Fibroblast of skin of scalp (primary cell): ENCODE measurements at regions not wholly inside any gene's neighbourhood (a gene's known extent, or its start where the extent isn't known, plus 50 kb on each side); places are given as distances from the start of the nearest gene placed in this dataset.

ENCODE experiments used
- DNase-seq: peaks from one replicate; pipeline ENCODE4 v3.0.0-alpha.2; 2013

DNA sequence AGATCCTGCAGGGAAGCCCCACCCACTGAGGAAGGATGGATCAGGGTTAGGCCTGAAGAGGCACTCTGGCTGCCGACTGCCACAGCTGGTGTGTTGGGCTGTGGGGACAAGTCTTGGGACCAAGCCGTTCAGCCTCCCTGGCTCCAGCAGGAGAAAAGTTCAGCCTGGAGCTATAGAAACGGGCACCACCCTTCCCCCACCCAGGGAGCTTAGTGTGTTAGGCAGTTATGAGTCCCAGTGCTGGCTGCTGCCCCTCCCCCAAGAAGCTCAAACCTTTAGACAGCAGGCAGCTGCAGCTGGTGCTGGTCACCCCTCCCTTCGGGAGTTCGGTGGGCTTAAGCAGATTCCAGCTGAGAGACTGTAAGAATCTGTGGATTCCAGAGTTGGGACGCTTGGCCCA is 447.1 kb upstream of the HS6ST1 start:
- no peak for DNase-seq

DNA sequence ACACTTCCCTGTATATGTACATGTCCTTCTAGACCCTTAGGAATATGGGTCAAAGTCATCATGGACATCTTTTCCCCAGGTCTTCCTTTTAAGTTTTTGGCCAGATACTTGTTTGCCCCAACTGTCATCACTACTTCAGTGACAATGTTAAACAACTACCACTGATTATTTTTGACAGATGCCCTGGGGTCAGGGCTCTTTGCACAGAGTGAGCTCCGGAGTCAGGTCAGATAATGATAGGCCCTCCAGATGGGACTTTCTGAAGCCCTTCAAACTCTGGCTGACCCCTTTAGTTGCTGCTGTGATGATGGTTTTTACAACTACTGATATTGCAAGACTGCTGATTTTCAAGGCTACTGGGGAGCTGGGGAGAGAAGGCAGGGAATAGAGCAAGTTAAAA is 449.4 kb upstream of the HS6ST1 start:
- DNase-seq = no peak

DNA sequence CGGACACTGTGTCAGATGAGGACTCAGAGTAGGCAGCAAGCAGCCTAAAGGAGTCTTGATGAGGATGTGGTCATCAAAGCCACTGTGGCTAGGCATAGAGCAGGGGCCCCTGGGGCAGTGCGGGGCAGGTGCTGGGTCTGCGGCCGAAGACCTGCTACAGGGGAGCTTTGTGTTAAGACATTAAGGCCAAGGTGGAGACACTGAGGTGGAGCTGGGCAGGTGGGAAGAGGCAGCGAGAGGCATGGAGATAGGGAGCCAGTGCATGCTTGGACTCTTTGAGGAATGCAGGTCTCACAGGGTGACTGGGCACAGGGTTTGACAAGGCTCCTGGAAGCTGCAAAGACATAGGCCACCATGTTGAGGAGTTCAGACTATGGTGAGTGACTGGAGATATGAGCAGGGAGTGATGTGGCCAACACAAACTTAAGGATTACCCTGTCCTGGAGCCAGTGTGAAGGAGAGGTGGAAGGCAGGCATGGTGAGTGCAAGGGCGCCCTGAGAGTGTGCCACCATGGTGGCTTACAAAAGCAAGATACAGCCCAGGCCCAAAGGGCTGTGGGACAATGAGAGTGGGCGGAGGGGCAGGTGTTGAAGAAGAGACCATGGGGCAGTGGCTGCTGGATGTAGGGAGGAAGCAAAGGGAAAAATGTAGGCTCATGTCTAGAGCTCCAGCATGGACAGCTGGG is 450.9 kb upstream of the HS6ST1 start:
- no peak for DNase-seq

DNA sequence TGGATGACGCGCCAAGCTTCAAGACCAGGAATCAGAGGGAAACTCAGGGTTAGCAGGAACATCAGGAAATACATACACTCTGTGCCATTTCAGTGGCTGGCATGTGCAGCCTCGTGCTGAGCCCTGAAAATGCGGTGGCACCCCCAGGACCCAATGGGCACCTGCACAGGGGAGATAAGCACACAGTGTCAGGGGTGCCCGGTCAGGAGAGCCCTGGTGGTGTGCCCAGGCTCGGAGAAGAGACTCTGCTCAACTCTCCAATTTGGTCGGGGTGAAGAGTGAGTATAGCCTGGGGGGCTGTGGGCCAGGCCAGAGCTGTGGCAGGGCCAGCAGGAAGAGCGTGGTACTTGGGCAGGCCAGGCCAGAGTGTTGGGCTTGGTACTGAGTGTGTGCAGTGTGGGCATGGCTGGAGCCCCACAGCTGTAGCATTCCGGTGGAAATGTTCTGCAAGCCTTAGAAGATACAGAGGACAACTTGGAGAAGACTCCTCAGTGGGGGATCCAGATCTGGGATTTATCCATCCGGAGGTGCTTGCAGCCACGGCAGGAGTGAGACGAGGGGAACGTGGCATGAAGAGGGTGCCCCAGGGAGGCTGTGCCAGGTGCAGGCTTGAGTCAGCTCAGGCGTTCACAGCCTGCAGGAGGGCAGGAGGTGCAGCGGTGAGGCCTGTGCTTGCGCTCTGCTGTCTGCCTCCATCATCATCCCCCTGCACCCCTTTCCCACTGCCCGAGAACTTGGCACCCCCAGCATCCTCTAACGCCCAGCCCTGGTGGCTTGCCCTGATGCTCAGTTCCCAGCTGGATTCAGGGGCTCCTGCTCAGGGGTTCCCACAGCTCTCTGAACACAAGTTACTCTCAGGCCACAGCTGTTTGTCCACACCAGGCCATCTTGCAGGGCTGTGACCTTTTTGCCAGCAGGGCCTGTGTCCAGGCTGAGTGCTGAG is 451.7 kb upstream of the HS6ST1 start:
- no peak for DNase-seq

DNA sequence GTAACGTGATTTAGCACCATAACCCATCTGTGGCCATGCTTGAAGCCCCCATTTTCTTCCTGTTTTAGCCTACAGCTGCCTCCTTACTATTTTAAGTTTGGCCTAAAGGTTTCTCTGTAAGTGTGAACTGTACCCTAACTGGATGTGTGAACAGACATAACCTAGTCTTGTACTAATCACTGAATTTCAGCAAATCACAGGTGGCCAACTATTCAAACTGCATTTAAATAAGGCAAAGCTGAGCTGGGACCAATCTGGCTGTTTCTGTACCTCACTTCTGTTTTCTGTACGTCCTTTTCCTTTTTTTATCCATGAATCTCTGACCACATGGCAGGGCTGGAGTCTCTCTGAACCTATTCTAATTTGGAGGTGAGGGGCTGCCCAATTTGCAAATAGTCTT is 452.7 kb upstream of the HS6ST1 start:
- DNase-seq = no peak

DNA sequence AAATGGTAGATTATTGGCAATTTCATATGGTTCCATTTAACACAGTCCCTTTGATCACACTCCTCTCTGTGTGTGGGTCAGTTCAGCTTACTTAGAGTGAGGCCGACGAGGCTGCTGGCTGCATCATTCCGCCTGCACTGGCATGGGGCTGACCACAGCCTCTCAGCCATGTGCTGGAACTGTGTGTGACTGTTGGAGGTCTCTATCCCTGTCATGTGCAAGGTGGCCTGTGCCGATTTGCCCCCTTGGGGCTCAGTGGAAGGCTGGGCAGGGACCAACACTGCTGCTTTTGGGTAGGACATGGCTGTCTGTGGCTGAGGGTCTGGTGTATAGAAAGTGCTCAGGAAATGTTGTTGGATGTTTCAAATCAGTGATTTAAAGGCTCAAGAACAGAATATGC is 454.0 kb upstream of the HS6ST1 start:
- DNase-seq = no peak

DNA sequence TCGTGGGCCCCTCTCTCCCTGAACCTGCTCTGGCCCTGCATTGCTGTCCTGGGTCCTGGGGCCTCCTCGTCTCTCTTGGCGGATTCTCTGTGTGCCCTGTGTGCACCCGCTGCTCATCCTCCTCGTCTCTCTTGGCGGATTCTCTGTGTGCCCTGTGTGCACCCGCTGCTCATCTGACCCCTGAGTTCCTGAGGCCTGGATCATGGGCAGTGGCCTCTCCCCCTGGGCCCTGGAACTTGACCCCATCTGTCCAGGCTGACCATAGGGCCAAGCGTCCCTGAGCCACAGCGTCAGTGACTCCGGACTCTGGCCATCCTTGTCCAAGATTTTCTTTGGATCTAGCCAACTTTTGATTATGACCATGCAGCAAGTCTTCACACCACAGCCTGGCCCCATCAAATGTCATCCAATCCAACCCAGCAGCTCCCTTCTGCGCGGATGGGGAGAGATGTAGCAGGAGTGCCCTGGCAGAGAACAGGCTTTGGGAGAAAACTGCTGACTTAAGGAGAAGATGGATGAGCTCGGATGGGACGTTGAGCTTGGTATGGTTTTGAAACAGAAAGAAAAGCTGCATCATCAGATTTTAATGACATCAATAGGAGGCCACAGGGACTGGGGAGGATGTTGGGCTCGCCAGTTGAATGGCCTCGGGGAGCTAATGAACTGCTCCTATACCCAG is 455.1 kb upstream of the HS6ST1 start:
- no peak for DNase-seq

DNA sequence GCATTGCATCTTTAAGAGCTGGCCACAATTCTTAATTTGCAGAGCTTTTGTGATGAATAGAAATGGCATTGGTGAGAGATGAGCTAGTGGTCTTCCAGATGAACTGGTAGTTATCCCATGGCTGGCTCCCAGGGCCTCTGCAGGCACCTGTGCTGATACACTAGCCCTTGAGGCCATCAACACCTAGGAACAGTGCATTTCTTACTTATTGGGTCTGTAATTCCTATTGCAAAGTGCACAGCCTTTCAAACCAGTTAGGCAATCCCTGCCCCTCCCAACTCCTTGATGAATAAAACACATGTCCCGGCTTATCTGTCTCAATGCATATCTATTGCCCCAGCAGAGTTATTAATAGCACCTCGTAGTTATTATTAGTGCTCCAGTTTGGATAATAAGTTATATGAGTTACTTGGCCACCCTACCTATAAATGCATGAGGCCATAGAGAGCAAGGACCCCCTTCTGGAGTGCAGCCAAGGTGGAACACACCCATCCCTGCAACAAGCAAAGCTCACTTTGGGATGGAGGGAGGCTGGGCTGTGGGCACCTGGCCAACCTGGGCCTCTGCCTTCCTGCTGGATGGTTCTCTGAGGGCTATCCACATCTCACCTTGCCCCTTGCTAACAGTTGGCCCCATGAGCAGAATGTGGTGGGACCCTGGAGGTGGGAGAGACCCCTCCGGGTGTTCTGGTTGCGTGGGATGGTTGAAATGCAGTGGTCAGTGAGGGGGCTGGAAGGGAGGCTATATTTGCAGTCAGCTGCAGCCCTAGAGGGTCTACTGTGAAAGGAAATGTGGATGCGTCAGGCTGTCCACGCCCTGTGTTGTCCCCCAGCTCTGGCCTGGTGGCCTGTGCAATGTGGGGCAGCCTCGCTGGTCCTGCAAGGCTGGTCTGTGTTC is 455.9 kb upstream of the HS6ST1 start:
- no peak for DNase-seq

DNA sequence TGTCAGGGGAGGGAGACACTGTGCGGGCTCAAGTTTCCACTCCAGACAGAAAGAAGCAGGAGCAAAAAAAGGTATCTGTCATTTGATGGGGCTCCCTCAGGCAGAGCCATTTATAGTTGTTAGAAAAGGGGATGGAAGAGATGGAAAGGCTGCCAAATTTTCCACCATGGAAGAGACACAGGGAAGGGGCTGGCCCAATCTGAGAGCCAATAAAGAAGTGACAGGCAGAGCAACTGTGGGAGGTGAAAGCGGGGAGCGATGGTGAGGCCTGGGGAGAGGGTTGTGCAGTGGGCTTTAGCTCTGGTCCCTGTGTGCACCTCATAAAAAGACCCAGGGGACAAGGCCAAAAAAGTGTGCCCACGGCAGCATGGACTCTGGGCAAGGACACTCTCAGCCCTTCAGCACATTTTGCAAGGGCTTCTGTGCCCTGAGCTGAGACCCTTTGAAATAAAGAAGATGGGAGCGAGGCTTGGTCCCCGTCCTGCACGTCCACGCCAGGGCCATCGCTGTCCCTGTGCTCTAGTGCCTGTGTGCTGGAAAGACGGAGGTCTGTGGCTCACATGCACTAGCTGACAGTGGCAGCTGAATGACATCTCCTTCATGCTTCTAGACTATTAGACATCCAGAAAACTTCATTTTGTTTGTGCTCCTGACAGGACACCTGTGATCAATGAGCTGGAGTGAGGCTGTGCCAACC is 456.7 kb upstream of the HS6ST1 start:
- no peak for DNase-seq

DNA sequence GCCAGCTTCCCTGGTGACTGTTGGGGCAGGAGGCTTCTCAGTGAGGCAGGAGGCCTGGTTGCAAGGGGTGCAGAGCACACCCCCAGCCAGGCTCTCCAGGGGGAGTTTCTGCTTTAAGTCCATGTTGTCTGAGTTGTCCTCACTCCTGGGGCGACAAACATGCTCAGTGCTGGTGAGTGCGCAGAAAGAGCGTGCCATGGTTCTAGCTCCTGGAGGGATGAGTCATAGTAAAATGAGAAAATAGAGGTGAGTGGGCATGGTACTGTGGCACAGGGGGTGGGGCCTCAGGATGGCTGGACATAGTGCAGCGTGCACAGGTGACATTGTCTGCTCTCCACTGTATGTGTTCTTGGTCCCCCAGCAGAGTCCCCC is 457.2 kb upstream of the HS6ST1 start:
- no peak for DNase-seq

DNA sequence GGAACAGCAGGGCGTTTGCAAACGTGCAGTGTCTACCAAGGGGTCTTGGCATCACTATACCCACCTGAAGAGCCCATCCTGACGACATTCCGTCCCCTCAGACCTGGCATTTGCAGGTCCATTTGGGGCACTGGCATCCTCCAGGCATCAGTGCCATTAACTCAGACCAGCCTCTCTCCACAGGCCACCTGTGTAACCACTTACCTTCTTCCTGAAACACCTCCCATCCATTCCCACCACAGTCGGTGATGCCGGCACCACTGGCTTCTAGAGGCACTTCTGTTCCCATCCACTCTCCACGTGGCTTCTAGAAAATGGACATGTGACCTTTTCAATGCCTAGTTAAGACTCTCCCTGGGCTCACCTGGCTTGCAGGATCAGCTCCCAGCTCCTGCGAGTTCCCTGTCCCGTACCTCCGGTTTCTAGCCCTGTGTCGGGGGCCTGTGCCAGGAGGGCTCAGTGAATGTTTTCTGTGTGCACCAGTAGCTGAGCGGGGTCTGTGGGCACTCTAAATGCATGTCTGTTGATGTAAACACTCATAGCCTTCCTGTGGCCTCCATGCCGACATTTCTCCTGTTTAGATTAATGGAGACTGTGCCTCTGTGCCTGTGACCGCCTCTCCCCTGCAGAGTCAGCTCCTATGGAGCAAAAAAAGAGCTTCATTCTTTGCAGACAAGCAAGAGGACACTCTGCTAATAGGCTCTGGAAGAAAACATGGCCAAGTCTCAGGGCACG is 458.0 kb upstream of the HS6ST1 start:
- no peak for DNase-seq

DNA sequence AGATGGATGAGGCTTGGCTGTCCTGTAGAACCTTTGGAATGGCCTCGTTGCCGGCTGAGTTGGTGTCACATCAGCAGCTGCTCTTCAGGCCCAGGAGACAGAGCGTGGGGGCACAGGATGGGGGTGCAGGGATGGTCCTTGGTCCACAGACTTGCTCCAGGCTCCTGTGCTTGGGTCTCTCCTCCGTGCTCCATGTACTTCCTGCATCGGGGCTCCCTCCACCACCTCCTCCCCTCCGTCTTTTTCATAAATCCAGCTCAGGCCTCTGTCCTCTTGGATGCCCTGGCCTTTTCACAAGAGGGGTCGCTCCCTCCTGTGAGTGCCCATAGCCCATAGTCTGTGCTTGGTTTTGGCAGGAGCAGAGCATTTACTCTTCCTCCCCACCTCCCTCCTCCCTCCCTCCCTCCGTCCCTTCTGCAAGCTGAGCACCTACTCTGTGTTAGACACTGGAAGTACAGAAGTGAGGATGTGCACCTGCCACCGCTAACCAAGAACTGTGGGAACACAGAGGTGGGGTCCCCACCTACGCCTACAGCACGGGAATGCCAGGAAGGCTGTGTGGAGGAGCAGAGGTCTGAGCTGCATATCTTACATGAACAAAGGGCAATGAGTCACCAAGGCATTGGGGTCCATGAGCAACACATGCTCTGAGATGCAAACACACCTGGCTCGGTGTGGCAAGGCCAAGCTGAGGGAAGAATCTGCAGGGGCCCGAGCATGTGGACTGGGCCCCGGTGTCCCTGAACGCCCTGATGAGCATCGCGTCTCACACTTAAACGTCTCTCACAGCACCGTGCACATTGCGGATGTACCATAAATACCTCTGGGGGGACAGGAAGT is 458.7 kb upstream of the HS6ST1 start:
- DNase-seq = no peak

DNA sequence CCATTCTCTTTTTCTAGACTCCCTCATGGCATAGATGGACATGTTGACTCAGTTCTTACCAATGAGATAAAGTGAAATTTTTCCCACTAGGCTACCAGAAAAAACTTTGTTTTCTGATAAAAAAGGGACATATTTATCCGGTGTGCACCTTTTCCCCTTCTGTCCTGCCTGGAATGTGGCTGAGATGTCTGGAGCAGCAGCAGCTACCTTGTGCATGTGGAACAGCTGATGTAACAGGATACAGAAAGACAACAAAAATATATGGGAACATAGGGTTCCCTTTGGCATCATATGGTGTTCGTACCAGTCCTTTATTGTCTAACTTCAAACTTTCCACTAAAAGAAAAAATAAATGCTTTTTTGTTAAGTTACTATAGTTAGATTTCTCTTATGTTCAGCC is 460.2 kb upstream of the HS6ST1 start:
- DNase-seq = no peak

DNA sequence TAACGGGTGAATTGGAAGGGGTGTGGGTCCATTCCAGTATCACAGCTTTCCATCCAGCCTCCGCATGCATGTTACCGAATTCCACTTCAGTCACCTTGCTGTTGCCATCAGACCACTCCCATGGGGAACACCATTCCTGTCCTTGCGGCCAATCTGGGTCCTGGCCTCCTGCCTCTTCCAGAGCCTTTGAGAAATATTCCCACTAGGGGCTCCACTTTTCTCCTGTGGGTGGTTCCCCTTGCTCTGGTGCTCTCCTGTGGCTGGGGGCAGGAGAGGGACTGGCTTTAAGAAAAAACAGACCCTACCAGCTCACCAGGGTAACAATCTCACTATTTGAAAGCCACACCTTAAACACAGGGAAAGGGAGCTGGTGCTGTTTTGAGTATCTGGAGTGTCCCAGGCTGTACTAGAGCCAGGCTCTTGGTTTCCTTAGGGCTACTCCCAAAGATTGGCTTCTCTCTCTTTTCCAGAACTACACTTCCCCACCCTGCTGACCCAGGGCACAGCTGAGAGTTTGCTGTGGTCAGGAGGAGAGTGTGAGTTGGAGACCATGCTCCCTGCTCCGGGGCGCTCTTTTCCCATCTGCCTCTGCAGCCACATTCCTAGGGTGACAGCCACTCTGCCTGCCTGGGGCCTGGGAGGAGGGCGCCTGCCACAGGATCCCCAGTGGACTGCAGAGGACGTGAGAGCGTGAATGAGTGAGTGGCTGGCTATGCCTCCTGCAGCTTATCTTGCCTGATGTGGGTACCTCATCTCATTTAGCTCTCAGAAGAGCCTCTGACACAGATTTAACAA is 460.8 kb upstream of the HS6ST1 start:
- DNase-seq = no peak

DNA sequence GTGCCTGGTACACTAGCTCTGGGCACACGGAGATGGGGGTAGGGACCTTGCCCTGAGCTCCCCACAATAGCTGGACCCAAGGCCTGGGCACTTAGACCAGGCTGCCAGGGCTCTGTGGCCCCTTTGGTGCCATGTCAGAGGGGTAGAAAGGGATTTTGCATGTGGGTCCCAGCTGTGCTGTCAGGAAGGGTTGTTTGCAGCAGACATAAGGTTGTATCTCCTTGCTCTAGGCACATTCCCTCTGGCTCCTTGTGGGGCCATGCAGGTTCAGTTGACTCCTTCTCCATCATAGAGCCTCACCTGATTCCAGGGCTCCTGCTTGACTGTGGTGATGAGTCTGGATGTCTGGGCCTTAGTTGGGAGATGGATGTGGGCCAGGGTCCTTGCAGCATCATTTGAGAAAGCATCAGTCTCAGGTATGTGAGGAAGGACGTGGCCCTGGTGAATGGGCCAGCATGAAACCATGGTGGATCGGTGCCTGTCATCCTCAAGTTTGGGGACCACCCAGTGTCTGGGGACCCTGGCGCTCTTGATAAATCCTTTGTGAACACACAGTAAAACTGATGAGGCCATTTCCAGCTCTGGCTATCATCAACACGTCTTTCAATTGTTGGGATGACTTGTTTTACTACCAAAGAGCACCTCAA is 461.9 kb upstream of the HS6ST1 start:
- no peak for DNase-seq

DNA sequence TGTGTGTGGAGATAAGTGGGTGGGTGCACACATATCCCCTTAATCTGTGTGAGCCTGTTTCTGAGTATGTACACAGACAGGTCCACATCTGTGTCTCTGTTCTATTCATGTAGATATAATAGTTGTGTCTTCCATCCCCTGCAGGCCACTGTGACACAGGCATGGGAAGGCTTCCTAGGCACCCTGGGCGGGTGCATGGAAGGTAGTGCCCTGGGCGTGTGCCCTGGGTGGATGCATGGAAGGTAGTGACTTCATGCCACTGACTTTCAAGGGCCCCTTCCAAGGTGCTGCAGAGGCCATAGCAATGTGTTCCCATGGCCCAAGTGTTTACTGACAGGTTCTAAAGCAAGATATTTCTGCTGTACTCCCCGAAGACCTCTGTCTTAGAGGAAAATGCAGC is 462.5 kb upstream of the HS6ST1 start:
- DNase-seq = no peak

DNA sequence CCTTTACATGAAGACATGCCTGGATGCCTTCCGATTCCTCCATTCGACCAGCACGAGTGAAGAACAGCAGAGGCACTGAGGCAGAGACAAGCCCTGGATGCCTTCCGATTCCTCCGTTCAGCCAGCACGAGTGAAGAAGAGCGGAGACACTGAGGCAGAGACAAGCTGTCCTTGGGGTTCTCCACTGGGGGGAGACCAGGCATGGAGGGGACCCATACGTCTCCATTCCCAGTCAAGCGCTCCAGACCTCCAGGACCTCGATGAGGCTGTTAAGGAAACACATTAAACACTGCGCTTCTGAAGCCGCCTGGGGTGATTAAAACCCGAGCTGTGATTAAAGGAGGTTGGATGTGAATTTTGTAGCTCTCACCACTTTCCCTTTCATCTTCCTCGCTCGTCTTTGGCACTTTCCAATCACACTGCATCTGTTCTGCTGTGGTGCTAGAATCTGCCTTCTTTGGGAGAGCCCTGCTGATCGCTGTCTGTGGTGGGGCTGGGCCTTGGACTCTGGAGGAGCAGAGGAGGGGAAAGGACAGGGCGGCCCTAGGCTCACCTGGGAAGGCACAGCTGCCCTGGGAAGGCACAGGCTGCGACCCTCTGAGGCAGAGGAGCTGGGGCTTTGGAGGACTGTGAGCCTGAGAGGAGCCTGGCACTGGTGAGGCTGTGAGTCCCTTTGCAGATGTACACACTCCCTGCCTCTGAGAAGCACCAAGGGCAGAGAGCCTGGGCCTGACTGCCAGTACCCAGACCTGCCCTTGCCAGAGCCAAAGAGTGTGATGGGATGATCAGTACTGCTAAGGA is 463.1 kb upstream of the HS6ST1 start:
- no peak for DNase-seq
